Ureter (tissue), 1 donor: ENCODE measurements at regions not wholly inside any gene's neighbourhood (a gene's known extent, or its start where the extent isn't known, plus 50 kb on each side); places are given as distances from the start of the nearest gene placed in this dataset.
"Not testable (repeated sequence)": the region's sequence is repeated elsewhere in the genome, so short reads cannot be mapped to it uniquely, and the experiment has no call there.

Source experiments
- DNase-seq: peaks from one replicate; pipeline ENCODE4 v3.0.0-alpha.2; 2020; ENCODE audit warnings: low spot score
- donor health status: DM: yes; HTN: yes; CAD: no.

DNA sequence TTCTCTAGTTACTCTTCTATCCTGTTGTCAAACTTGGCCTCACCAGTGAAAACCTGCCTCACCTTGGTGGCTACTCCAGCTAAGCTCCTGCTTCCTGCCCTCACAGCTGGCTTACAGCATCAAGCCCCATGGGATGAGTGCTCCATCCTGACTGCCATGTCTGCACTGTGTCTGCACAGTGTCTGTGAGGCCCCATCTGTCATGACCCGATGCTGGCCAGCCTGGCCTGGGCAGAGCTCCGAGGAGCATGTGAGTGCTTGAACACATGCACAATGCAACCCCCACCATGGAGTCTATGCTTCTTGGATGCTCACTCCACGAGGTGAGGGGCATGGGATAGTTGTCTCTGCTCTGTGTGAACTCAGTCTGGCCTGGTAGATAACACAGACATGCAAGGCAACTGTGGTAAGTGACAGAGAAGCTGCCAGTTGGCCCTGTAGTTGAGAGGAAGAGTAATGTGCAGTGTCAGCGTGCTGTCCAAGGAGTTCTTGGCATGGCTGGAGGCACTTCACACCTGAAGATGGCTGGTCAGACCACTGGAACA, 207.1 kb upstream of the ZNF32 start:
- no peak for DNase-seq

DNA sequence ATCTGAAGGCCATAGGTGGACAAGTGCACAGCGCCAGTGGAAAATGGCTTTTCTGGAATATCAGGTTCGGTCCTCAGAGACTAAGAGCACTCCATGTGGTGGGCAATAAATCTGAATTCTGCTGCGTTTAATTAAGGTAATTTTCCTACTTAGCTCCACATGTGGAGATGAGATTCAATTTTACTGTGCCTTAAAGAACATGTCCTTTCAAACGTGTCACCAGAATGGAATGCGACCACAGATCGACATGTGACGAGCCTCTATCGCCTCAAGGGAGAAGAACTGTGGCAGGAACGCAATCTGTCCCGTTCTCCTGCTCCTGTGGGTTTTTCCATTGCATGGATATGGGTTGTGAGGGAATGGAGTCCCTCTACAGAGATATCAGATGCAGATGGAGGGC, 205.3 kb upstream of the ZNF32 start:
- DNase-seq = no peak

DNA sequence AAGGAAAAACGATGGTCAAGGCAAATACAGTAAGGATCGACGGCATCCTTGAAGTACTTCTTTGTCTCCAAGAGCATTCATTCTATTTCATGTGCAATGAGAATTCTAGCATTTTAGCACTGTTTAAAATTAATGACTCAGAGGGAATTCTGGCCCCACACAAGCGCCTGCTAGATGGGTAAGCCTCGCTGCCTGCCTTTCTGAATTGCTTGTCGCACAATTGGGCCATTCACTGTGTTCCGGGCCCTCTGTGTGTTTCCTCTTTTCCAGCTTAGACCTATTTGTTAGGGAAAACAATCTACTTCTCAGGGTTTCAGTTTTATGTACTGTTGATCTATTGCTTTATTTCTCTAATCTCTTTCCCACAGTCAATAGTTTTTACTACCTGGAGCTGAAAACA, 204.7 kb upstream of the ZNF32 start:
- DNase-seq = no peak

DNA sequence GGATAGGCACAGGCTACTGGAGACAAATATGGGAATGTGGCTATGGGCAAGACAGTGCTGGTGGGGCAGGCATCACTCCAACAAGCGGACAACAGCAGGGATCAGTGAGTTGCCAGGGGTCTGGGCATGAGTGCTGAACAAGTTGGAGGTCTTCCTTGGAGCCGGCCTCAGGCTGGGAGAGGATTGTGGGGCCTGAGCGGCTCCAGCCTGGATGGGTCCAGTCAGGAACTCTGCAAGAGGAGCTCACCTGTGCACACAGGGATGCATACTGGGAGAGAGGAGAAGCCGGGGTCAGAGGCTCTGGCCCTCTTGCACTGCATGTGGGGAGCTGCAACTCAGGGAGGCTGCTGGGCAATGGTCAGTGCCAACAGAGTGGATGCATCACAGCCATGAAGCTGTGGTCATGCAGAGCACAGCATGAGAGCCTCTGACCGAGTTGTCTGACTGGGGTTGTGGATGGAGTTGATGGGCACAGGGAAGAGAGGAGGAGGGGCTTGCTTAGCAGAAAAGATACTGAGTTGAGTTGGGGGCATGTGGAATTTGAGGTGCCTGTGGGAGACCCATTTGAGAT, 204.0 kb upstream of the ZNF32 start:
- no peak for DNase-seq

DNA sequence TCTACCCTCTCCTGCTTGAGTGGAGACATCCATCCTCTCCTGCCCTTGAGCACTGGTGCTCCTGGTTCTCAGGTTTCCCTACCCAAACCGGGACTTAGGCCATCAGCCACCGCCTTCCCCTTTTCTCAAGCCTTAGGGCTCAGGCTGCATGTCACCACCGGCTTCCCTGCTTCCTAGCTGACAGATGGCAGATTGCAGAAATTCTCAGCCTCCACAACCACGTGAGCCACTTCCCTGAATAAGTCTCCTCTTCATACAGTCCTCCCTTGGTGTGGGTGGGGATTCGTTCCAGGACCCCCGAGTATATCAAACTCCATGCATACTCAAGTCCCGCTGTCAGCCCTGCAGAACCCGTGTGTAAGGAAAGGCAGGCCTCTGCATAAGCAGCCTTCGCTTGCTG, 203.5 kb upstream of the ZNF32 start:
- DNase-seq = no peak

DNA sequence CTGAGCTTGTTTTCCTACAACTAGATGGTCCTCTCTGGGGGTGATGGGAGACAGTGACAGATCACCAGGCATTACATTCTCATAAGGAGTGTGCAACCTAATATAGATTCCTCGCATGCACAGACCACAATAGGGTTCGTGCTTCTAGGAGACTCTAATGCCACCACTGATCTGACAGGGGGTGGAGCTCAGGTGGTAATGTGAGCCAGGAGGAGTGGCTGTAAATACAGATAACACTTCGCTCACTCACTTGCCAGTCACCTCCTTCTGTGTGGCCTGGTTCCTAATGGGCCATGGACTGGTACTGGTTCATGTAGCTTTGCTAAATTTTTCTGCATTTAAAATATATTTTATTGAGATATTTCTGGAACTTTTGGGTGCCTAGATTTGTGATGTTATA, 202.3 kb upstream of the ZNF32 start:
- no peak for DNase-seq

DNA sequence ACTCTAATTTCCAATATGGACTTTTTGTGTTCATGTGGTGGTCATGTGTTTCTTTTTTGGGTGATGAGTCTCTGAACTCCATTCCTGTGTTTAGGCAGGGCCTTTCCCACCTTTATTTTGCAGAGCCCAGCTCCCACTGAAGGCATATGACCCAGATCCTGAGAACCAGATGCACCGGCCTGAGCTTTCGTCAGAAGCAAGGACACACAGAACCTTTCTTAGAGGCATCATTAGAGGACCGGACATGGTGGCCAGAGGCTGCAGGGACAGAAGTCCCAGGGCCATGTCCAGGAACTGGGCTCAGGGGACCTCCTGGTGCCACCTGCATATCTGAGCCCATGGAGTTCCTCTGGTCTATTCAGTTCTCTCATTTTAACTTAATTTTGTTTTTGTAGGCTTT, 200.9 kb upstream of the ZNF32 start:
- no peak for DNase-seq

DNA sequence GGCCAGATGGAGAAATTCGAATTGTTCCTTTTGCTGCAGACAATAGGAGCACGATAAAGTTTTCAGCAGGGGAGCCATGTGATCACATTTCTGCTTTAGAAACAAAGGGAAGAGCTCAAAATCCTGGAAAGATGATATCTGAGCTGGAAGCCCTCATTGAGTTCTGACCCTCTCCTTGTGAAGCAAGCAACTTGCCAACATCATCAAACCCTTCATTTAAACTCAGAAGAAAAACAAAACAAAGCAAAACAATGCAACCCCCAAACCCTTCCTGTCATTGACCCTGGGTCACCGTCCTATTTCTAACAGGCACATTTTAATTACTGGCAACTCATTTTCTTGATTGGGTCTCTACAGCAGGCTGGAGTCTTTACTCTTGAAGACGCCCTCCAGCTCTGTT, 198.3 kb upstream of the ZNF32 start:
- no peak for DNase-seq

DNA sequence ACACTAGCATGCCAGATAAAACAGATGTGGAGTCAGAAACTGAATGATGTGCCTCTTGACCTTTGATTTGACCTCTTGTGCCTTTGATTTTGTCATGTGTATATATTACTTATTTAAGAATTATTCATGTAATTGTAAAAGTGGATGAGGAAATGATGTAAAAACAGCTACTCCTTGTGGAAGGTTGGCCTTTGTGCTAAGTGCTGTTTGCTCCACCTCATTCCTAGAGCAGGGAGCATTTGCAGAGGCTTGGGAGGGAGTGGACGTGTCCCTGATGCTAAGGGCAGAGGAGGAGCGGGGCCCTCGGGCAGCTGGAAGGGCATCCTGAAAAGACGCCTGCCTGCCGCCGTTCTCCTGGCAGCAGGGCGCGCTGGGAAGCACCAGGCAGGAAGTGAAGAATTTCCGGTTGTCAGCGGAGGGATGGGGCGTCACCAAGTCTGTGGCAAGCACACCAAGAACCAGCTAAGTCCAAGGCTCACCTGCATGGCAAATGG, 197.6 kb upstream of the ZNF32 start:
- no peak for DNase-seq

DNA sequence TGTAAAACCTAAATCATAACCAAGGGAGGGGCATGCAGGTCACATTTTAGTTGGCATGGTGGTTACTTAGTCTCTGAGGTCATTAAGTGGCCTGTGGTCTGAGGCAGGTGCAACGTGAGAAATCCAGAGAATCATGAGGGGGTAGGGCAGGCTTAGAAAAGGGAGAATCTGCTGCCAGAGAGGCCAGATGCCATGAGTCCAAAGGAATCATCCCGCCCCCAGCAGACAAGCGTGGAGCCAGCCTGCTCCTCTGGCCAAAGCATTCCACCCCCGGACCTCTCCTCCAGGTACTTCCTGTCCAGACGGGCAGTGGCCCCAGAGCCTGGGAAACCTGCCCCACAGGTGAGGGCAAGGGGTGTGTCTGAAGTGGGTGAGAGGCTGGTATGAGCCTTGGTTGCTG, 196.4 kb upstream of the ZNF32 start:
- no peak for DNase-seq

DNA sequence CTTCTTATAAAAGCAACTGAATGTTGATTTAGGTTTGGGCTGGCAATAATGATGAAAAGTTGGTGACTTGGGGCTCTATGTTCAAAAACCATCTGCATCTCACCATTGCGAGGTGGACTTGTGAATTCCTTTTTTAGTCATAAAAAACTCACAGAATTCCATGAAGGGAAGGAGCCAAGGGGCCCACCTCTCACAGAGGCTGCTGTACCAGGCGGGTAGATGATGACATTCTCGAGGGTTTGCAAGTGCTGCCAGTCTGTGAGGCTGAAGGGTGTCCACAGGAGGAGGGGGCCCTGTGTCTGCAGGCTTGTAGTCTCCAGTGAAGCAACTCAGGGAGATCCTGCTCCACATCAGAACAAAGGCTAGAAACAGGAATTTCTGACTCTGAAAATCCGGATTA, 195.5 kb upstream of the ZNF32 start:
- DNase-seq = no peak

DNA sequence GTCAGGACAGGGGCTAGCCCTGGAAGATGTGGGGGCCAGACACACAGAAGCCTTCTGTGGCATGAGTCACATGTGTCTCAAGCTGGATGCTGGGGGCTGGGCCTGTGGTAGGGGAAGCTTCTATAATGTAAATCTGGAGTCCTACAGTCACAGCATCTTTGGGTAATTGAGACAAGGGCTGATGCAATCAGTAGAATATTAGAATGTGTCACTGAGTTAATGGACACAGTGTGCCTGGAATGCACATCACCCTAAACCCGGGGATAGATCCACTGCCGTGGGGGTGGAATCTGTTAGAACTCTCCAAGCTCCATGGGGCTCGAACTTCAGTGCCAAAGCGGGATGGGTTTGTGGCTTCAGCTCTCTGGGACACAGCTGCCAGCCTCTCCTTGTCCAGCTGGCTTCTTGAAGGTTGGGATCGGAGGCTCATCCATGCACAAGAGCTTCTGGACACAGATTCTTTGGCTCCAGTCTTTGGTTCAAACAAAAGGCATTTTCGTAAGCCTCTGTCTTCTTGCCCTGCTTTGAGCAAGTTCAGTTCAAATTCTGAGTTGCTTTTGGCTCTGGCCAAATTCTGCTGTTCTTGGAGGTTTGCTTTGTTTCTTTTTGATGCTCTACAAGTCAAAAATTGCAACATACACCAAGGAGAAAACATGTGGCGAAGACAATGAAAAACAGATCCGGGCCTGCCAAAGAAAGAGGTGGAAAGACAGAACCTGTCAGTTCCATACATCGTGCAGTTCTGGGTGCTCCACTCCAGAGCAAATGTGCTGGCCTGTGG, 194.8 kb upstream of the ZNF32 start:
- DNase-seq = no peak

DNA sequence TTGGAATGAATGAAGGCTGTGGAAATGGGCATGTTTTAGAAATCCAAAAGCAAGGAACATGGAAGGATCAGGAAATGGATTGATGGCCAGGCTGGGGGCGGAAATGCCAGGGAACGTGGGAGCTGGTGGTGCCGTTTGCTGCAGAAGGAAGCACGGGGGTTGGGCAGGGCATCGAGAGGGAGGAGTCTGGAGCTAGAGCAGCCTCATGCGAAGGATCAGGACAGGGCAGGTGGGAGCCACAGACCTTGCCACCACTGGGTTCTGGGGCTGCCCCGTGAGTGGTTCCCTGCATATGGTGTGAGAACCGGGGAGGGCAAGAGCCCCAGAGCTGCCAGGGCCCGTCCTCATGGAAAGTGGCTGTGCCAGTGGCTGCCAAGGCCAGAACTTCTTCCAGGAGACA, 193.8 kb upstream of the ZNF32 start:
- DNase-seq = no peak

DNA sequence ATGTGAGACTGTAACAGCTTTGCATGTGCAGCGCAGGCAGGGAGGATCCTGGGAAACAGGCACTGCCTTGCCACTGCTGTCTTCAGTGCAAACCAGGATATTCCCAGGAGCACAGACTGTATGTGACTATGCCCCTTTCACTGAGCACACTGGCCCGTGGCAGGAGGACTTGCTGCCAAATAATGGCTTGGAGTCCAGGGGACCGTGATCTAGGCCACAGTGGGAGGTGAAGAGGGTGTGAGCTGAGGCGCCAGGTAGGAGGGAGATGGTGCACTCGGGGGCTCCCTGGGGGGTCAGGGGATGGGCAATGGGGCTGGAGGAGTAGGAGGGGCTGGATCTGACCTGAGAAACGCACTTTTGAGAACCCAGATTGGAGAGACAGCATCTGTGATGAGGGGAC, 193.4 kb upstream of the ZNF32 start:
- no peak for DNase-seq

DNA sequence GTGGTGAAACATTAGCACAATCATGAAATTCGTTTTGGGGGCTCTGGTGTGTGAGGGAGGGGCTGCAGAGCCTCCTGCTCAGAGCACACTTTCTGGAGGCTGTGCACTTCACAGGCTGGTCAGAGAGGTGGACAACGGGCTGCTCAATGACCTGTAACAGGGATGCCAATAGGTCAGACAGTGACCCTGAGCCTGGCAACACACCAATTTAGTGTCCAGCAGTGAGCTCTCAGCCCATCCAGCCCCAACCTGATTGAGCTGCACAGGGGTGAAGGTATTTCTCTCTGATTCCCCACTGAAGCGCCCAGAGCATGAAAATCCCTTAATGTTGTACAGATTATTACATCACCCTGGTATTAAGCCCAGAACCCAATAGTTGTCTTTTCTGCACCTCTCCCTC, 191.3 kb upstream of the ZNF32 start:
- DNase-seq = no peak

DNA sequence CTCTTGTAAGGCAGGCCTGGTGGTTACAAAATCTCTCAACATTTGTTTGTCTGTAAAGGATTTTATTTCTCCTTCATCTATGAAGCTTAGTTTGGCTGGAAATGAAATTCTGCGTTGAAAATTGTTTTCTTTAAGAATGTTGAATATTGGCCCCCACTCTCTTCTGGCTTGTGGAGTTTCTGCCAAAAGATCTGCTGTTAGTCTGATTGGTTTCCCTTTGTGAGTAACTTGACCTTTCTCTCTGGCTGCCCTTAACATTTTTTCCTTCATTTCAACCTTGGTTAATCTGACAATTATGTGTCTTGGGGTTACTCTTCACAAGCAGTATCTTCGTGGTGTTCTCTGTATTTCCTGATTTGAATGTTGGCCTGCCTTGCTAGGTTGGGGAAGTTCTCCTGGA, 186.1 kb upstream of the ZNF32 start:
- not testable (repeated sequence) for DNase-seq

DNA sequence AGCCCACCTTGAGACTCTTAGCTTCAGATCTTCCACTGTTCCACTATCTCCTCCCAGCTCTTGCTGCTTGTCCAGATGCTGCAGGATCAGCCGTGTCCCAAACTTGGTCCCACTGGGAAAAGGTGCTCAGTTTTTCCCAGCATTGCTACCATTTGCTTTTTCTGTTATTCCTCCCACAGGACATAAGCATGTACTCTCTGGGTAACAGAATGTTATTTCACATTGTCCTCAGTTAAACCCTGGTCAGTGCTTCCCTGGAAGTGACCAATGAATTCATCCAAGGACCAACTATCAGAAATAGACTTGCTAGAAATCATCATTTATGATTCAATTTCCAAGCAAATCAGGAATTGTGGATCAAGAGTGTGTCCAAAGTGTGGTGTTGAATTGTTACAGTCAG, 179.2 kb upstream of the ZNF32 start:
- DNase-seq = no peak

DNA sequence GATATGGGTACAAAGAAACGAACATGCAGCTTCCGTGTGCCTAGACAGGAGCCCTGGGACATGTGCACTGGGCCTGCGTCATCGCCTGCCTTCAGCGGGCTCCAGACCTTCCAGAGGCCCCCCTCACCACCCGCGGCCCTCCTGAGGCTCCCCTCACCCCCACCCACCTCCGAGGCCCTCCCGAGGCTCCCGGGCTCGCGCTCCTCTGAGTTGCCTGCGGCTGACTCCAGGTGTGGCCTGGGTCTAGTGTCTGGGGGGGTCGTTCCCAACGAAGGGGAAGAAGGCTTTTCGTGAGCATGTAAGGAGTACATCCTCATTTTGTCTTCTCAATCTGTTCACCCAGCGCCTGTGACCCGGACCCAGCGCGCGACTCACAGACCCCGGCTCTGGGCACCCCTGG, 177.3 kb upstream of the ZNF32 start:
- no peak for DNase-seq

DNA sequence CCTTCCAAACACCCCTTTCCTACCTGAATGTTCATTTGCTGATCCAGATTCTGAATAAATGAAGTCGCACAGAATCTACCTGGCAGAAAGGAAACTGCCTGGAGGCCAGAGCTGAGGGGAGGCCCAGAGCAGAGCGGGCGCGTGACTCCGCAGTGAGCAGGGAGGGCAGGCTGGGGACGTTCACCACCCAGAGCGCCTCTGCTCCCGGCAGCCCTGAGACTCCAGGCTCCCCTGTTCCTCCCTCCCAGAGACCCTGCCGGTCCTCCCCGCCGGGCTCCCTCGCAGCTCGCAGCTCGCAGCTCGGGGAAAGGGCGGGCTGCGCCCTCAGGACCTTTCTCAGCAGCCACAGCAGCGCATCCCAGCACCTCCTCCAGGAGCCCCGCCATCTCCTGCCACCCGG, 176.7 kb upstream of the ZNF32 start:
- no peak for DNase-seq

DNA sequence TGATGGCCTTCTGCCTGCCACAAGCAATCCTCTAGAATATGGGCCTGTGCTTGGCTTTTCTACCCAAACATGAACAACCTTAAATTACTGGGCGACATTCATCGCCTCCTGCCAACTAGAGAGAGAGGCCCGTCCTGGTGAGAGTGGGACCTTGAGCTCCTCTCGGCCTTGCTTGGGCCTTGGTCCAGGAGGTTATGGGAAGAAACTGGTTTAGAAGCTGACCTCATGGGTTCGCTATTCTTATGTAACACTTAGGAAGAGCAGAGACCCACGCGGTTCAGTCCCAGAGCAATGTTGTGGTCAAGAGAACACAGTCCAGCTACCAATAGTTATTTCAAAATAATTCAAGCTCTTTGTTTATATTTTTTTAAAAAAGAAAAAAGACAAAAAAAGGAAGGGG, 176.3 kb upstream of the ZNF32 start:
- peak; percentile 74 for DNase-seq

DNA sequence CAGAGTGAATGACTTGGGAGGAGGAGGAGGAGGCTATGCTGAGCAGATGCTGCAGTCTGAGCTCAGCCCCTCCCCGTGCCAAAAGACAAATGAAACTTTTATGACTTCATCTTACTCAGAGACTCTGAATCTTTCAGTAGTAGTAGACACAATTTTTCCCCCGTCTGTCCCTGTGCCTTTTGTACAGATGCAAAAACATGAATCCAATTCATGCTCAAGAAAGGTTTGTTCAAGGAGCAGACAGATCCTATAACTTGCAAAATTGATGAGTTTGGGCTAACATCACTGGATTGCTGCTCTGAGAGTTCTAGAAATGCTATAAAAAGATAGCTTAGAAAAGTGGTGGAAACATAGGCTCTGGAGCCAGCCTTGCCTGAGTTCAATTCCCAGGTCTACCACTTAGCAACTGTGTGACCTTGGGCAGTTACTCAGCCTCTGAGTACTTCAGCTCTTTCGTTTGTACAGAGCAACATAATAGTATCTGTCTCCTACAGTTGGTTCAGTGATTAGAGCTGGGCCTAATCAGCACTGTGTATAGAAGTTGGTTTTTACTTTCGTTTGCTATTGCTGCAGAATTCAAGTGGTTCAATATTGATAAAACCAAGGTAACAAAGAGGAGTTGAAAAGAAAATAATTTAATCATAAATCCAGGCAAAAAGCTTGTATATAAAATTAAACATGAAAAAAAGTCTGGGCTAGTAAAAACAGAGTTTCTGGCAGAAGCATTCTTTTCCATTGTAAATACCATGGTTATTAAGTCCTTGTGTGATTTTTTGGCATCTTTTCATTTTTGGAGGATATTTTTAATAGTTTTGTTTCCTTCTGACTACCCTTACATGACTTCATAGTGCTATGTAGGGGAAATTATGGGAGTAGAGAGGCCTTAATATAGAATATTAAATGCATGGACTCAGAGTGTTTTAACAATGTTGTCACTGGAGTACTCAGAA, 174.2 kb upstream of the ZNF32 start:
- no peak for DNase-seq

DNA sequence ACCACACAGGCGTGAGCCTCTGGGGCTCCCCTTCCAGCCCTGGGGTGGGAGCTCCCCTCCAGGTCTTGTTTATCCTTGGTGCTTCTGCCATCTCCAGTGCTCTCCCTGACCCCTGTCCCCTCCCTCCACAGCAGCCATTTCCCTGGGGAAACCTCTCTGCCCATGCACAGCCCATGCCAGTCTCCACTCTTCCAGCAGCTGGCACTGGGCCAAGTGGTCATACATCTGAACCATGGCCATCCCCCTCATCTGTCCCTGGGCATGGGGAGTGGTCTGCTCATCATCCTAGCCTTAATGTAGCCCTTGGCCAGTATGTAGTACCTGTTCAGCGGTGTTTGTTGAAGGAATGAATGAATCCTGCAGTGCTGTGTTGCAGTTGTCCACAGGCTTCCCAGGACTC, 172.4 kb upstream of the ZNF32 start:
- DNase-seq = no peak
